Endothelial cell (in vitro differentiated cells): ENCODE measurements at regions not wholly inside any gene's neighbourhood (a gene's known extent, or its start where the extent isn't known, plus 50 kb on each side); places are given as distances from the start of the nearest gene placed in this dataset.

Experiments
- DNase-seq: peaks from one replicate; pipeline ENCODE4 v3.0.0; 2021; ENCODE audit warnings: low spot score
- H3K27ac Mint-ChIP-seq: one replicate; pipeline ENCODE4 v1.8.0; 2021; ENCODE audit warnings: mixed read lengths, inconsistent platforms; ENCODE audit not compliant: unreplicated experiment
- H3K27me3 Mint-ChIP-seq: one replicate; pipeline ENCODE4 v1.8.0; 2021; ENCODE audit warnings: mild to moderate bottlenecking, moderate library complexity, mixed read lengths, inconsistent platforms; ENCODE audit not compliant: unreplicated experiment
- H3K36me3 Mint-ChIP-seq: one replicate; pipeline ENCODE4 v1.8.0; 2021; ENCODE audit warnings: mild to moderate bottlenecking, low read depth, mixed read lengths, inconsistent platforms; ENCODE audit not compliant: unreplicated experiment
- H3K4me1 Mint-ChIP-seq: one replicate; pipeline ENCODE4 v1.8.0; 2021; ENCODE audit warnings: mild to moderate bottlenecking, mixed read lengths, inconsistent platforms; ENCODE audit not compliant: unreplicated experiment
- H3K4me3 Mint-ChIP-seq: one replicate; pipeline ENCODE4 v1.8.0; 2021; ENCODE audit warnings: mild to moderate bottlenecking, mixed read lengths, inconsistent platforms; ENCODE audit not compliant: unreplicated experiment
- H3K9me3 Mint-ChIP-seq: one replicate; pipeline ENCODE4 v1.8.0; 2021; ENCODE audit warnings: mixed read lengths, inconsistent platforms; ENCODE audit not compliant: unreplicated experiment
- CTCF ChIP-seq: fragments of 200-600 bp; sonication (generic); IDR thresholded peaks from one replicate; pipeline ENCODE4 v1.5.0; 2021; ENCODE audit warnings: antibody characterized with exemption; ENCODE audit not compliant: unreplicated experiment

- Mint-ChIP-seq H3K27me3 (peaks cover 12% of the 10 kb centered on the region), H3K36me3 (no peaks in the 10 kb centered on the region), H3K9me3 (no peaks in the 10 kb centered on the region), H3K4me3 (no peak overlapping the region), H3K27ac (no peak overlapping the region), H3K4me1 (peaks cover 7% of the 10 kb centered on the region)
- no peak for DNase-seq
- no peak for TF ChIP-seq CTCF
These were observed 271.2 kb downstream of the GLI2 start for GRCh38 chr2:121006743-121007489.

- TF ChIP-seq CTCF, result no peak
- Mint-ChIP-seq H3K27ac (no peak overlapping the region), H3K4me3 (no peak overlapping the region), H3K27me3 (peaks cover 12% of the 10 kb centered on the region), H3K4me1 (peaks cover 1% of the 10 kb centered on the region), H3K36me3 (no peaks in the 10 kb centered on the region), H3K9me3 (no peaks in the 10 kb centered on the region)
- DNase-seq, result no peak
These were observed 271.8 kb downstream of the GLI2 start for GRCh38 chr2:121007490-121007853.

GRCh38 chr2:121008975-121009374 lies 273.3 kb downstream of the GLI2 start:
- DNase-seq, result peak; percentile 60
- H3K4me3 Mint-ChIP-seq, result no peak overlapping the region
- no peak overlapping the region for H3K27ac Mint-ChIP-seq
- peaks cover 12% of the 10 kb centered on the region for H3K27me3 Mint-ChIP-seq
- peak; percentile 59 for TF ChIP-seq CTCF
- H3K9me3 Mint-ChIP-seq, result no peaks in the 10 kb centered on the region
- H3K4me1 Mint-ChIP-seq, result no peaks in the 10 kb centered on the region
- no peaks in the 10 kb centered on the region for H3K36me3 Mint-ChIP-seq

GRCh38 chr2:121010998-121011397 lies 274.0 kb downstream of the TFCP2L1 start:
- Mint-ChIP-seq H3K9me3 (no peaks in the 10 kb centered on the region), H3K4me1 (no peaks in the 10 kb centered on the region), H3K4me3 (no peak overlapping the region), H3K27ac (no peak overlapping the region), H3K36me3 (no peaks in the 10 kb centered on the region), H3K27me3 (peaks cover 11% of the 10 kb centered on the region)
- TF ChIP-seq CTCF, result no peak
- DNase-seq, result no peak

- H3K4me1 Mint-ChIP-seq, result no peaks in the 10 kb centered on the region
- no peak overlapping the region for H3K27ac Mint-ChIP-seq
- H3K4me3 Mint-ChIP-seq, result no peak overlapping the region
- no peak for TF ChIP-seq CTCF
- no peaks in the 10 kb centered on the region for H3K9me3 Mint-ChIP-seq
- H3K36me3 Mint-ChIP-seq, result no peaks in the 10 kb centered on the region
- no peak for DNase-seq
- H3K27me3 Mint-ChIP-seq, result no peaks in the 10 kb centered on the region
These were observed 270.1 kb downstream of the TFCP2L1 start for GRCh38 chr2:121014876-121015275.
